ENCODE measurements at regions not wholly inside any gene's neighbourhood (a gene's known extent, or its start where the extent isn't known, plus 50 kb on each side); places are given as distances from the start of the nearest gene placed in this dataset.

DNA sequence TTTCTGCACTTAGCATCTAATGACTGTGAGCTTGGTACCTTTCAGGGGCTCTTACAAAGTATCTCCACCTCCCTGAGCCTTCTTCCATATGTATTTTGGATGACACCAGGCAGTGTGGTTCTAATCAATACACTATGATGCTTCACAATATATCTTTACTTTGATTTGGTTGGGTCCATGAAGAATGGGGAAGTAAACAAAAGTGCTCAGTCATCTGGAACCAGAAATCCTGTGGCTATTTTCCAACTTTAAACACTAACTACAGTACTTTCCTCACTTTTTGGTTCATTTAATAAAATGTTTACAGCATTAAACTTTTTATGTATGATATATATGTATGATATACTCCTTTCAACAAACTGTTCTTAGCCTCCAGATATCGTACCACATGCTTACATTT, 216.4 kb upstream of the AFF2 start:
- TF ChIP-seq, protein P1, sequence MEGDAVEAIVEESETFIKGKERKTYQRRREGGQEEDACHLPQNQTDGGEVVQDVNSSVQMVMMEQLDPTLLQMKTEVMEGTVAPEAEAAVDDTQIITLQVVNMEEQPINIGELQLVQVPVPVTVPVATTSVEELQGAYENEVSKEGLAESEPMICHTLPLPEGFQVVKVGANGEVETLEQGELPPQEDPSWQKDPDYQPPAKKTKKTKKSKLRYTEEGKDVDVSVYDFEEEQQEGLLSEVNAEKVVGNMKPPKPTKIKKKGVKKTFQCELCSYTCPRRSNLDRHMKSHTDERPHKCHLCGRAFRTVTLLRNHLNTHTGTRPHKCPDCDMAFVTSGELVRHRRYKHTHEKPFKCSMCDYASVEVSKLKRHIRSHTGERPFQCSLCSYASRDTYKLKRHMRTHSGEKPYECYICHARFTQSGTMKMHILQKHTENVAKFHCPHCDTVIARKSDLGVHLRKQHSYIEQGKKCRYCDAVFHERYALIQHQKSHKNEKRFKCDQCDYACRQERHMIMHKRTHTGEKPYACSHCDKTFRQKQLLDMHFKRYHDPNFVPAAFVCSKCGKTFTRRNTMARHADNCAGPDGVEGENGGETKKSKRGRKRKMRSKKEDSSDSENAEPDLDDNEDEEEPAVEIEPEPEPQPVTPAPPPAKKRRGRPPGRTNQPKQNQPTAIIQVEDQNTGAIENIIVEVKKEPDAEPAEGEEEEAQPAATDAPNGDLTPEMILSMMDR (IDR thresholded peaks at IDR 0.05): no peak
- H3K9me3 Mint-ChIP-seq (ENCODE audit: unreplicated experiment): peaks cover 31% of the 10 kb centered on the region
- no peaks in the 10 kb centered on the region for H3K27me3 Mint-ChIP-seq (ENCODE audit: unreplicated experiment)
- H3K36me3 Mint-ChIP-seq (ENCODE audit: unreplicated experiment): no peaks in the 10 kb centered on the region
- no peaks in the 10 kb centered on the region for H3K4me1 Mint-ChIP-seq (ENCODE audit: unreplicated experiment)
- no peak overlapping the region for H3K27ac Mint-ChIP-seq (ENCODE audit: unreplicated experiment)
- DNase-seq (ENCODE audit: extremely low spot score, unreplicated experiment): no peak
- no peak overlapping the region for H3K4me3 Mint-ChIP-seq (ENCODE audit: unreplicated experiment)

DNA sequence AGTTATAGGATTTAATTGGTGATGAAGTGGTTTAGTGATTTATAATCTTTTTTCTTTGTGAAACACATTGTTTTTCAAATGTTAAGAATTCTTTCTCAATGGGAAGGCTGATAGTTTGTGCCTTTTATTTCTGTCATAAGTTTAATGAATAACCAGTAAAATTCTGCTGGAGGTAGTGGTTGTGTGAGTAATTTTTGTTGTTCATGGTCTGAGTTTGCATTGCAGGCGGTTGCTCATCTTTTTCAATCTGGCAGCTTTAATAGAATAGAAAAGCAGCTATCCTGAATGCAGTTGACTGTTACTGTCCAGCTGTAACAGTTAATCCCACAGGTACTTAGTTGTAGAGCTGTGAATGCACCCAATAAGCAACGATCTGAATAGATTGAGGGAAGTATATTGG, 215.6 kb upstream of the AFF2 start:
- TF ChIP-seq, protein P1 (IDR thresholded peaks at IDR 0.05): no peak
- Mint-ChIP-seq H3K36me3 (ENCODE audit: unreplicated experiment) (no peaks in the 10 kb centered on the region), H3K9me3 (ENCODE audit: unreplicated experiment) (peaks cover 38% of the 10 kb centered on the region), H3K4me3 (ENCODE audit: unreplicated experiment) (no peak overlapping the region), H3K4me1 (ENCODE audit: unreplicated experiment) (no peaks in the 10 kb centered on the region), H3K27me3 (ENCODE audit: unreplicated experiment) (no peaks in the 10 kb centered on the region), H3K27ac (ENCODE audit: unreplicated experiment) (no peak overlapping the region)
- no peak for DNase-seq (ENCODE audit: extremely low spot score, unreplicated experiment)

DNA sequence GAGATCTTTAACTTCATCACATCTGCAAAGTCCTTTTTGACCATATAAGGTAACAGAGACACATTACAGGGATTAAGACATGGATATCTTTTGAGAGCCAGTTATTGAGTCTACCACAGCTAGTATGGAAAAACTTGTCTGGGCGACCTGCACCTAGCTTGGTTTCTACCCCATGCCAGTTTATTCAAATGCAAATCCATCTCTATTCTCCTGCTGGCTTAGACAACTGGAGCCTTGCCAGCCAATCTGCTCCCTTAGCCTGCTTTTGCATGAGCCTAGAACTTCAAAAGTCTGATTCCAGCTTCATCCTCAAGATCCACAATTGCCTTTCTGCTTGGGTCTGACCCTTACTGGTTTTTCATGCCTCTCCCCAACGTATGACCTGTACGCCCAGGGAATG, 212.0 kb upstream of the AFF2 start:
- no peak for DNase-seq (ENCODE audit: extremely low spot score, unreplicated experiment)
- Mint-ChIP-seq H3K4me1 (ENCODE audit: unreplicated experiment) (no peaks in the 10 kb centered on the region), H3K9me3 (ENCODE audit: unreplicated experiment) (peaks cover 33% of the 10 kb centered on the region), H3K27ac (ENCODE audit: unreplicated experiment) (no peak overlapping the region), H3K4me3 (ENCODE audit: unreplicated experiment) (no peak overlapping the region), H3K27me3 (ENCODE audit: unreplicated experiment) (no peaks in the 10 kb centered on the region), H3K36me3 (ENCODE audit: unreplicated experiment) (no peaks in the 10 kb centered on the region)
- TF ChIP-seq, protein P1 (IDR thresholded peaks at IDR 0.05): no peak

DNA sequence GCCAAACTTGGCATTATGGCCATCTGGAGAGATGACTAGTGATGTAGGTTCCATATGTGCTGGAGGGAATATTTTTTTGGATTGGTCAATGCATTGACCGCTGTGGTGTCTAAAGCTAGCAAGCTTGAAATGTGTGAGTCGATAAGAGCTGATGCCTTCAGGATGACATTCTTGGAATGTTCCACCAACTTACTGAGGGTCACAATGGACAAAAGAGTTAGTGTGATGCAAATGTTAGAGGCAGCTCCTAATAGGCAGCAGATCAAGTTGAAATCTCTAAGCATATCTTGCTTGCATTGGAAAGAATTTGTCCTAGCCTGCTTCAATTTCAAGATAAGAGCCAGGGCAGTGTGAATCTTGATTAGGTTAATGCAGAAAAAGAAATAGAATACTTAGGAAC, 210.4 kb upstream of the AFF2 start:
- Mint-ChIP-seq H3K36me3 (ENCODE audit: unreplicated experiment) (no peaks in the 10 kb centered on the region), H3K27me3 (ENCODE audit: unreplicated experiment) (no peaks in the 10 kb centered on the region), H3K27ac (ENCODE audit: unreplicated experiment) (no peak overlapping the region), H3K4me1 (ENCODE audit: unreplicated experiment) (no peaks in the 10 kb centered on the region), H3K4me3 (ENCODE audit: unreplicated experiment) (no peak overlapping the region), H3K9me3 (ENCODE audit: unreplicated experiment) (peaks cover 40% of the 10 kb centered on the region)
- no peak for DNase-seq (ENCODE audit: extremely low spot score, unreplicated experiment)
- TF ChIP-seq, protein P1 (IDR thresholded peaks at IDR 0.05): no peak

DNA sequence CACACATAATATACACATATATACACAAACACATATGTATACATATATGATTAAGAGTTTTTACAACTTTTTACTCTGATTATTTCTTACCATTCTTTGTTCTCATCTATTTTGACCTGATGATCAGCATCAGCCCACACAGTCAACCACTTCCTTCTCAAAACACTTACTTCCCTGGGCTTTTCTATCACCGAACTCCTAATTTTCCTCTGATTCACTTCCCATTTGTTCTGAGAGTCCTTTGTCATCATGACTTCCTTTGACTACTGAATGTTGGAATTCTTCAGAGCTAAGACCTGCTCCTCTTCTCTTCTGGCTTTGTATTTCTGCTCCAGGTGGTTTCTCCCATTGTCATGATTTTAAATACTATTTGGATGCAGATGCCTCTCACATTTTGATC, 209.5 kb upstream of the AFF2 start:
- Mint-ChIP-seq H3K27me3 (ENCODE audit: unreplicated experiment) (no peaks in the 10 kb centered on the region), H3K4me3 (ENCODE audit: unreplicated experiment) (no peak overlapping the region), H3K9me3 (ENCODE audit: unreplicated experiment) (peaks cover 44% of the 10 kb centered on the region), H3K27ac (ENCODE audit: unreplicated experiment) (no peak overlapping the region), H3K4me1 (ENCODE audit: unreplicated experiment) (no peaks in the 10 kb centered on the region), H3K36me3 (ENCODE audit: unreplicated experiment) (no peaks in the 10 kb centered on the region)
- DNase-seq (ENCODE audit: extremely low spot score, unreplicated experiment): no peak
- TF ChIP-seq, protein P1 (IDR thresholded peaks at IDR 0.05): no peak

Data from osteocyte (in vitro differentiated cells).